Islet of Langerhans (tissue), 1 donor: ENCODE measurements at regions not wholly inside any gene's neighbourhood (a gene's known extent, or its start where the extent isn't known, plus 50 kb on each side); places are given as distances from the start of the nearest gene placed in this dataset.
"Not testable (repeated sequence)": the region's sequence is repeated elsewhere in the genome, so short reads cannot be mapped to it uniquely, and the experiment has no call there.

Source experiments
- FAIRE-seq: peaks from one replicate; lab custom pipeline; 2011; peaks lifted over from hg19 to GRCh38; lab: Jason Lieb, UNC

DNA sequence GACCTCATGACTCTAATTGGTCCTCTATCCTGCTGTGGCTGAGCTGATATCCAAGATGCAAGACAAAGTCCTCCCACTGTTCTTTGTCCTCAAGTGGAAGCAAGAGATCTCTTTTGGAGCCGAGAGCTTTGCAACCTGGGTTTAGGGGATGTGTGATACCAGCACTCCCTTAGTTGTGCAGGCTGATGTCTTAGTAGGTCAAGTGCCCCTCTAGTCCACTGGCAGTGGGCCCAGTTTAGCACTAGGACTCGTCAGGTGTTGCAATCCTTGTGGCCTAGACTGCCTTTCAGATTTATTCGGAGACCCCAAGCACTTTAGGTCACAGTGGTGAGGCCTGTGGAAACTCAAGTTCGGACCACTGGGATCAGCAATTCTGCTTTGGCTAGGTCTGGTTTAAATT lies 64.0 kb downstream of the GPRASP3 start:
- no peak for FAIRE-seq

DNA sequence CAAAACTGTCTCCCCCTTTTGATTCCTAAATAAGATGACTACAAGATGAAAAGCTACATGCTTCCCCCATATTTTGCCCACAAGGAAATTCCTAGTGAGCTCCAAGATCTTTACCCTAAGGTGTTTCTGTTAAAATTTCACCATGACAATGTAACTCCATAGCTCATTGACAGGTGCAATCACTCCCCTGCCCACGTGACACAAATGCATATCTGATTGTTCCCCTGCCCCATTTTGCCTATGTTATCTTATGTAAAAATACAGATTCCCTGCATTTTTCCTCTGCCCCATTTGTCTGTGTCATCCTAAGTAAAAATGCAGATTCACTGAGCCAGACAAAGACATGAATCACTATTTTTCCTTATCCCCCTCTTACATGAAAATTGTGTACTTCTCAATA lies 66.7 kb downstream of the GPRASP3 start:
- FAIRE-seq = no peak

- FAIRE-seq = no peak
Measured at GRCh38 chrX:102808336-102808735, 87.8 kb downstream of the GPRASP3 start.

GRCh38 chrX:102818269-102818668 lies 97.7 kb downstream of the GPRASP3 start:
- FAIRE-seq = not testable (repeated sequence)

GRCh38 chrX:102832661-102833060 lies 104.4 kb upstream of the RAB40AL start:
- FAIRE-seq = peak; percentile 99

DNA sequence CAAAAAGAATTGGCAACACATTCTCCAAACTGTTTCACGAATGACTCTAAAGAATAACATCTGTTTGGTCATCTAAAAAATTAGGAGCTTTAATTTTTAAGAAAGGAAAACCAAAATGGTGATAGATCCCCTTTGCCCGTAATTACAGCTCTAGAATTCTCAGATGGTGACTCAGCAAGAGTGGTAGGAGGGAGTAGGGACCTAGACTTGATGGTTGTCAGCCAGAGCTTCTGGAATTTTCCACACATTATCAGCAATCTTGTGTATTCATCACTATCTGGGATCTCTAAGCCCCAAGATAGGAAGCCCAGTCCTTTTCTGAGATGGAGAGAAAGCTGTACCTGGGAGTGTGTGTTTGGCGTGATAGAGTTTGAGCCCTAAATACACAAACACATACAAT lies 103.9 kb upstream of the RAB40AL start:
- FAIRE-seq = peak; percentile 64

DNA sequence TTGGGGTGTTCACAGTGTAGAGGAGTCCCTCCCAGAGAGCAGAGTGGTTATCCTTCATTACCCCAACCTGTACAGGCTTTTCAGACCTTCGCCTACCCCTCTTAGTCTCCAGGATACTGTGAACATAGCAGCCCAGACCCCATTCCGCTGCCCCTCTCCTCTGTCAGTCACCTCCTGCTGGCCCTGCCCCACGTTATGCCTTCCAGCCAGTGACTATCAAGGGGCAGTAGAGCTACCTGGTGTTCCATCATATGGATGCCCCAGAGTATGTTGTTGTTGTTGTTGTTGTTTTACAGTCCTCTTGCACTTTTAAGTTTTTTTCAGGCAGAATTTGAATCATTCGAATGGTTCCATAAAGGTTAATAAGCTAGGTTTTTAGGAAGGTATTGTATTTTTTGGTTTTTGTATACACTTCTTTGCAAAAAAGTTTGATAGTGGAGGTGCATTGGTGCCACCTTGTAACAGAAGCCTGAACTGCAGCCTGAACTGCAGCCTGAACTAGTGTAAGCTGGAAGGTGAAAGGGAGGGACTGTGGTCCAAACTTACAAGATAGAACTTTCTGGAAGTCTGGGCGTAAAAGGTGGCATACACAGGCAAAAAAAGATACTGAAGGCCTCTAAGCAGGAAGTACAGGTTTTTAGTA lies 101.4 kb upstream of the RAB40AL start:
- FAIRE-seq = no peak

DNA sequence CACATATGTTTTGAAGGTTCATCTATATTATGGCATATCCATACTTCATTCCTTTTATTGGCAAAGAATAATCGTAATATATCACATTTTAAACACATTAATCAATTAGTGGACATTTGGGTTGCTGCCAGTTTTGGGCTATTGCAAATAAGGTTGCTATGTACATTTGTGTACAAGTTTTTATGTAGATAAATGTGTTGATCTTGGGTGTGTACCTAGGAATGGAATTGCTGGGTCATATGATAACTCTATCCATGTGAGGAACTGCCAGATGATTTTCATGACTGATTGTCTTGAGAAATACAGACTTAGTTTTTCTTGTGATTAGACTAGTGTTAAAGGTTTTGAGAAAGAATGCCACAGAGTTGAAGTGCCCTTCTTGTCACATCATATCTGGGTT lies 99.2 kb upstream of the RAB40AL start:
- no peak for FAIRE-seq

GRCh38 chrX:102840871-102841705 lies 96.0 kb upstream of the RAB40AL start:
- no peak for FAIRE-seq

- no peak for FAIRE-seq
Measured at GRCh38 chrX:102841706-102842003, 95.4 kb upstream of the RAB40AL start.

GRCh38 chrX:102845020-102845419 lies 92.1 kb upstream of the RAB40AL start:
- no peak for FAIRE-seq

- FAIRE-seq = no peak
Measured at GRCh38 chrX:102846544-102847236, 90.4 kb upstream of the RAB40AL start.

DNA sequence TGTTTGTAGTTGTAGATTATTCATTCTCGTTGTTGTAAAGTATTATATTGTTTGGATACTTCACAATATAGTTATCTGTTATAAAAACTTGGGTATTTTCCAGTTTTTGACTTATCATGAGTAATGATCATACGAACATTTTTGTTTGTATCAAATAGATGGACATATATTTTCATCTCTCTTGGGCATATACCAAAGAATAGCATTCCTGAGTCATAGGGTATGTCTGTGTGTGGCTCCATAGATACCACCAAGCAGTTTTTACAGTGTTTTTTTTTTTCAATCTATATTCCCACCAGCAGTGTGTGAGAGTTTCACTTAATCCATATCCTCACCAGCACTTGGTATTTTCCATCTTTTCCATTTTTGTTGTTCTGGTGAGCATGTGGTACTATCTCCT lies 89.7 kb upstream of the RAB40AL start:
- FAIRE-seq = no peak

DNA sequence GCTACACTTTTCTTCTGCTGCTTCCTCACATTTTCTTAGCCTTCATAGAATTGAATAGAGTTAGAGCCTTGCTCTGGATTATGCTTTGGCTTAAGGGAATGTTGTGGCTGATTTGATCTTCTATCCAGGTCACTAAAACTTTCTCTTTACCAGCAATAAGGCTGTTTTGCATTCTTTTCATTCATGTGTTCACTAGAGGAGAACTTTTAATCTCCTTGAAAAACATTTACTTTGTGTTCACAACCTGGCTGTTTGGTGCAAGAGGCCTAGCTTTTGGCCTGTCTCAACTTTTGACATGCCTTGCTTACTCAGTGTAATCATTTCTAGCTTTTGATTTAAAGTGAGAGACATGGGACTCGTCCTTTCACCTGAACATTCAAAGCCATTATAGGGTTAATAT lies 87.7 kb upstream of the RAB40AL start:
- peak; percentile 45 for FAIRE-seq

- FAIRE-seq = not testable (repeated sequence)
Measured at GRCh38 chrX:102858826-102859549, 78.1 kb upstream of the RAB40AL start.

DNA sequence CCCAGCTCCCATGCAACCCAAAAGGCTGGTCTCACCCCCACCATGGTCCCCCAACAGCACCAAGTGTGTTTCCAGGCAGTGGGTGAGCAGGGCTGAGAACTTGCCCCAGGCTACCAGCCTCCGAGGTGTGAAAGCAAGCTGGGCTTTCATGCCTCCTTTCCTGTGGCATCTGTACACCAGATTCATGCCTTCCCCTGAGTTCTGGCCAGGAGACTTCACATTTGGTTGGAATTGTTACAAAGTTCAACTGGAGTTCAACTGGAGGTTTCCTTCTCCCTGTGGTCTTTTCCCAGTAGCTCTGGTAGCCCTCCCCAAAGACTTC lies 77.6 kb upstream of the RAB40AL start:
- no peak for FAIRE-seq

- no peak for FAIRE-seq
Measured at GRCh38 chrX:102860235-102860634, 76.8 kb upstream of the RAB40AL start.

DNA sequence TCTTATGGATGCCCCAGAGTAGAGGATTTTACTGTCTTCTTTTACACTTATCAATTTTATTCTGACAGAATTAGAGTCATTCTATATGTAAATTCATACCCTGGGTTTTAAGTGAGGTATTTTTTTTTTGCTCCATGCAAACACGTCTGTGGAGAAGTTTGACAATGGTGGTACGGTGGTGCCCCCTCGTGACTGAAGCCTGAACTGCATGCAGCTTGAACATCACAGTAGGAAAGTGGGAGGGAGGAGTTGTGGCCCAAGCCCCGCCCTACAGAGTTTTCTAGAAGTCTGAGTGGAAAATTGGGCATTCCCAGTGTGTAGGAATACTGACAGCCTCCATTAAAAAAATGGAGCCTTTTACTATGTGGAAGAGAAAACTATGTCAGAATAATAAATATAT lies 73.3 kb upstream of the RAB40AL start:
- FAIRE-seq = no peak

DNA sequence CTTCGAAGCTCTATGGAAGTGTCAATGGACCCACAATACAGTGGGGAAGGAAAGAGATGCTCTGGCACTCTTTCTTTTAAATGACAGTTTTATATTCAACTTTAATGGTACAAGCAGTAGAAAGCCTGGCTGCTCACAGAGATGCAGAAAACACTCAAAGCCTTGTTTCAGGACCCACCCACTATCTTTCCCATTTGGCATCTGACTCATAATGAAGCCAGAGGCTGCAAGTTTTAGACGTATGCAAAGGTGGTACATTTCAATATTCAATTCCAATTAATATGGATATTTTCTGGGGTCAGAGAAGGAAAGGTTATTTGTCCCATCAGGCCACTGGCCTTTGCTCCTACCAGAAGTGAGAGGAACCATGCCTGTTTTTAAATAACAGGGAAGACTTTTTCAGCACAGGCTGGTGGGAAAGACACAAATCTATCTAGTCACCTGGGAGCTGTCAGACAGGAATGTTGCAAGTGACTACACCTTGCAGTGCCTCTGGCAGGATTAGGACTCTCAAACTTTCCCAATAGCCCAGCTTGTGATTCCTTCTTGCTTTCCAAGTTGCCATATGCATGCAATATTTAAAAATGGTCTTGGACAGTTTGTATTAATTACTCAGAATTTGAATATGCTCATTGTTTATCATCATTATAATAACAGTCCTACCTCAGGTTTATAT lies 70.0 kb upstream of the RAB40AL start:
- no peak for FAIRE-seq

DNA sequence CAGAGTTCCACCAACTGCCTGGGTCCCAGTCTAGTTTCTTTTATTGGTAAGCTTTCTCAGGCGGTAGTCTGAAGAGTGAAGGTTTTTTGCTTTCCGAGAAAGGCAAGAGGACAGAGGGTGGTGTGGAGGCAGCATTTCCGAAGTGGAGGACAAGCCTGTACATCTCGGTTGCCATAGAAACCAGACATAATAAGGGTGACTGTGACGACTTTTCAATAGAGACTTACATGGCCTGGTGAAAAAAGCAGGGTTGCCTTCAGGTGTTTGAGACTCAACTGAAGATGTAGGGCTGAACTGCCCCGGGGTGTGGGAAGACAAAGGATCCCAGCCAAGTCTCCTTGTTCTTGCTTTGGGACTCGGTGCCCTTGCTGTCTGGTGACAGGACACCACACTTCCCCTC lies 53.6 kb upstream of the RAB40AL start:
- no peak for FAIRE-seq
